GM23338 (cell line): ENCODE measurements at regions not wholly inside any gene's neighbourhood (a gene's known extent, or its start where the extent isn't known, plus 50 kb on each side); places are given as distances from the start of the nearest gene placed in this dataset.

Experiments
- ATAC-seq: fragments of 200-7000 bp; cut with Tn5 transposase; 3 replicates; pipeline ENCODE4 v1.9.1; 2020
- DNase-seq: peaks from one replicate; pipeline ENCODE4 v3.0.0-alpha.2; 2015; ENCODE audit warnings: low spot score
- H2AFZ ChIP-seq: fragments of 200-600 bp; sonication (generic); 2 replicates; pipeline ENCODE4 v1.8.0; 2016; ENCODE audit warnings: antibody characterized with exemption, mild to moderate bottlenecking, moderate library complexity
- H3F3A ChIP-seq: fragments of 200-600 bp; sonication (generic); replicated peaks from 2 replicates; pipeline ENCODE4 v1.8.0; 2017; ENCODE audit warnings: antibody characterized with exemption, mixed run types, low read depth
- H3K27ac ChIP-seq: fragments of 200-600 bp; sonication (generic); 2 replicates; pipeline ENCODE4 v1.6.1; 2016; ENCODE audit warnings: low read depth
- H3K27me3 ChIP-seq: fragments of 200-600 bp; sonication (generic); 2 replicates; pipeline ENCODE4 v1.8.0; 2016; ENCODE audit warnings: mild to moderate bottlenecking, mixed run types, moderate library complexity; ENCODE audit not compliant: insufficient read depth
- H3K36me3 ChIP-seq: fragments of 200-600 bp; sonication (generic); 2 replicates; pipeline ENCODE4 v1.8.0; 2016; ENCODE audit warnings: mild to moderate bottlenecking; ENCODE audit not compliant: insufficient read depth
- H3K4me1 ChIP-seq: fragments of 200-600 bp; sonication (generic); 2 replicates; pipeline ENCODE4 v1.8.0; 2016; ENCODE audit warnings: mild to moderate bottlenecking, moderate library complexity; ENCODE audit not compliant: insufficient read depth
- H3K4me2 ChIP-seq: fragments of 200-600 bp; sonication (generic); 2 replicates; pipeline ENCODE4 v1.7.1; 2017; ENCODE audit warnings: mixed run types
- H3K4me3 ChIP-seq: fragments of 200-600 bp; sonication (generic); 2 replicates; pipeline ENCODE4 v1.6.1; 2016; ENCODE audit warnings: mixed run types
- H3K79me2 ChIP-seq: fragments of 200-600 bp; sonication (generic); replicated peaks from 2 replicates; pipeline ENCODE4 v1.8.0; 2017; ENCODE audit warnings: mild to moderate bottlenecking; ENCODE audit not compliant: insufficient read depth
- H3K9me2 ChIP-seq: fragments of 200-600 bp; sonication (generic); 2 replicates; pipeline ENCODE4 v1.8.0; 2017; ENCODE audit not compliant: insufficient read depth
- H4K20me1 ChIP-seq: fragments of 200-600 bp; sonication (generic); replicated peaks from 2 replicates; pipeline ENCODE4 v1.8.0; 2017; ENCODE audit warnings: mild to moderate bottlenecking; ENCODE audit not compliant: insufficient read depth
- H3K27ac Mint-ChIP-seq: 2 replicates; pipeline ENCODE4 v1.8.0; 2020; ENCODE audit warnings: inconsistent platforms, mild to moderate bottlenecking, moderate library complexity, mixed read lengths
- H3K27me3 Mint-ChIP-seq: 3 replicates; pipeline ENCODE4 v1.8.0; 2022; ENCODE audit warnings: low read depth, mild to moderate bottlenecking, moderate library complexity, mixed read lengths, inconsistent platforms; ENCODE audit not compliant: insufficient read depth, poor library complexity
- H3K36me3 Mint-ChIP-seq: 3 replicates; pipeline ENCODE4 v1.8.0; 2021; ENCODE audit warnings: low read depth, mild to moderate bottlenecking, inconsistent platforms, moderate library complexity, mixed read lengths
- H3K4me1 Mint-ChIP-seq: 3 replicates; pipeline ENCODE4 v1.8.0; 2020; ENCODE audit warnings: mild to moderate bottlenecking, inconsistent platforms, mixed read lengths
- H3K4me3 Mint-ChIP-seq: 3 replicates; pipeline ENCODE4 v1.8.0; 2021; ENCODE audit warnings: moderate library complexity, mild to moderate bottlenecking, inconsistent platforms, mixed read lengths
- H3K9me3 Mint-ChIP-seq: 3 replicates; pipeline ENCODE4 v1.8.0; 2020; ENCODE audit warnings: moderate library complexity, mild to moderate bottlenecking, inconsistent platforms, mixed read lengths
- EZH2 ChIP-seq: fragments of 200-600 bp; sonication (generic); IDR thresholded peaks from one replicate; pipeline ENCODE4 v1.8.0; 2017; ENCODE audit warnings: antibody characterized with exemption, mild to moderate bottlenecking, low read depth; ENCODE audit not compliant: unreplicated experiment
- EZH2phosphoT487 ChIP-seq: fragments of 200-600 bp; sonication (generic); IDR thresholded peaks from one replicate; pipeline ENCODE4 v1.8.1; 2018; ENCODE audit warnings: antibody characterized with exemption; ENCODE audit not compliant: unreplicated experiment
- POLR2AphosphoS5 ChIP-seq: IDR thresholded peaks from 2 replicates; pipeline ENCODE4 v1.6.1; 2016; ENCODE audit warnings: antibody characterized with exemption, low read depth
- ZNF114 ChIP-seq: fragments of 250-450 bp; sonication (Bioruptor Pico); IDR thresholded peaks from 2 replicates; pipeline ENCODE4 v1.5.0; 2020; ENCODE audit warnings: mild to moderate bottlenecking, moderate library complexity
- ZNF462 ChIP-seq: fragments of 250-450 bp; sonication (Bioruptor Pico); IDR thresholded peaks from 2 replicates; pipeline ENCODE4 v1.5.0; 2020; ENCODE audit warnings: mild to moderate bottlenecking, moderate library complexity
- TF ChIP-seq, protein P1 (sequence below): IDR thresholded peaks from one replicate; pipeline ENCODE4 v1.6.1; 2018; ENCODE audit warnings: antibody characterized with exemption; ENCODE audit not compliant: unreplicated experiment

DNA sequence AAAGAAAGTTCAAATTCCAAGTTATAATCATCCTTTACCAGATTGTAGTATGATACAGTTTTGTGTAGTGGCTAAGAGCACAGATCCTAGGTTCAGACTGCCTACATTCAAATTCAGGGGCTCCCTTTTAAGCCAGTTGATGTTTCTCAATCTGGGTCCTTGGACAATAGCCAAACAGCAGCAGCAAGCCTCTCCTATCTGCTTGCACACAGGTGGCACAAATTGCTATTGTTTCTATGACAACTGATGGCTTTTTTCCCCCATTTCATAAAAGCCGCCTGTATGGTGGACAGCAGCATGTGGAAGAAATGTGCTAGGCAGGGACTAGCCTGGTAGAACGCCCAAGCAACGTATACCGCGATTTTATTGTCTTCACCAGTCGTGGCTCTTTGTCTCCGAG, 76.5 kb downstream of the S1PR1 start (continued):
- TF ChIP-seq ZNF462 (CRISPR knock-in tag): no peak

DNA sequence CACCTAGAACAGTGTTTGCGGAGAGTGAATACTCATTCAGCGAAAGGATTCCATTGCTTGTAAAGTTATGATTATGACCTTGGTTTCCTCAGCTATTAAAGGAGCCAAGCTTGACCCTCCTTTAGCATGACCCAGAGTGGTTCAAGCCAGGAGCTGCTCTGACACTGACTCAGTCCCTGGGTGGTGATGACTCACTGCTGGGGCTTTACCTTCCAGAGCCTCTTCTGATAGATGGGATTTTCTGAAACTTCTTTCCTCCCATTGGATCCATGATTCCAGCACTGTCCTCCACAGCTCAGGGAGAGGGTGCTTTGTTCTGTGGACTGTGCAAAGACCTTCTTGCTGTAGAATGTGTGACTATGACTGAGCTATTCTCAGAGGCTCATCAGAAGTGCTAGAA, 77.4 kb downstream of the S1PR1 start:
- Histone ChIP-seq H3K4me3 (no peak overlapping the region), H3K9me2 (no peaks in the 10 kb centered on the region), H3K79me2 (no peaks in the 10 kb centered on the region), H3K4me1 (peaks cover 10% of the 10 kb centered on the region), H3K27me3 (no peaks in the 10 kb centered on the region), H3K36me3 (no peaks in the 10 kb centered on the region), H3K4me2 (no peak overlapping the region), H3K27ac (no peak overlapping the region), H3F3A (no peaks in the 10 kb centered on the region), H2AFZ (no peak overlapping the region), H4K20me1 (no peaks in the 10 kb centered on the region)
- H3K9me3 Mint-ChIP-seq: no peaks in the 10 kb centered on the region; the same call in 2 of the 3 replicates
- H3K4me1 Mint-ChIP-seq: peaks cover 35% of the 10 kb centered on the region
- peaks cover 2% of the 10 kb centered on the region for H3K27me3 Mint-ChIP-seq
- DNase-seq: no peak
- no peak overlapping the region for H3K4me3 Mint-ChIP-seq
- no peak overlapping the region for H3K27ac Mint-ChIP-seq
- no peaks in the 10 kb centered on the region for H3K36me3 Mint-ChIP-seq
- ATAC-seq: no peak
- no peak for TF ChIP-seq EZH2
- TF ChIP-seq, protein P1, sequence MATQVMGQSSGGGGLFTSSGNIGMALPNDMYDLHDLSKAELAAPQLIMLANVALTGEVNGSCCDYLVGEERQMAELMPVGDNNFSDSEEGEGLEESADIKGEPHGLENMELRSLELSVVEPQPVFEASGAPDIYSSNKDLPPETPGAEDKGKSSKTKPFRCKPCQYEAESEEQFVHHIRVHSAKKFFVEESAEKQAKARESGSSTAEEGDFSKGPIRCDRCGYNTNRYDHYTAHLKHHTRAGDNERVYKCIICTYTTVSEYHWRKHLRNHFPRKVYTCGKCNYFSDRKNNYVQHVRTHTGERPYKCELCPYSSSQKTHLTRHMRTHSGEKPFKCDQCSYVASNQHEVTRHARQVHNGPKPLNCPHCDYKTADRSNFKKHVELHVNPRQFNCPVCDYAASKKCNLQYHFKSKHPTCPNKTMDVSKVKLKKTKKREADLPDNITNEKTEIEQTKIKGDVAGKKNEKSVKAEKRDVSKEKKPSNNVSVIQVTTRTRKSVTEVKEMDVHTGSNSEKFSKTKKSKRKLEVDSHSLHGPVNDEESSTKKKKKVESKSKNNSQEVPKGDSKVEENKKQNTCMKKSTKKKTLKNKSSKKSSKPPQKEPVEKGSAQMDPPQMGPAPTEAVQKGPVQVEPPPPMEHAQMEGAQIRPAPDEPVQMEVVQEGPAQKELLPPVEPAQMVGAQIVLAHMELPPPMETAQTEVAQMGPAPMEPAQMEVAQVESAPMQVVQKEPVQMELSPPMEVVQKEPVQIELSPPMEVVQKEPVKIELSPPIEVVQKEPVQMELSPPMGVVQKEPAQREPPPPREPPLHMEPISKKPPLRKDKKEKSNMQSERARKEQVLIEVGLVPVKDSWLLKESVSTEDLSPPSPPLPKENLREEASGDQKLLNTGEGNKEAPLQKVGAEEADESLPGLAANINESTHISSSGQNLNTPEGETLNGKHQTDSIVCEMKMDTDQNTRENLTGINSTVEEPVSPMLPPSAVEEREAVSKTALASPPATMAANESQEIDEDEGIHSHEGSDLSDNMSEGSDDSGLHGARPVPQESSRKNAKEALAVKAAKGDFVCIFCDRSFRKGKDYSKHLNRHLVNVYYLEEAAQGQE: no peak
- TF ChIP-seq POLR2AphosphoS5: no peak
- TF ChIP-seq ZNF114 (CRISPR knock-in tag): no peak
- no peak for TF ChIP-seq EZH2phosphoT487
- no peak for TF ChIP-seq ZNF462 (CRISPR knock-in tag)
